ENCODE measurements at regions not wholly inside any gene's neighbourhood (a gene's known extent, or its start where the extent isn't known, plus 50 kb on each side); places are given as distances from the start of the nearest gene placed in this dataset.

GRCh38 chr15:99441871-99442251 is 123.9 kb upstream of the MEF2A start:
- no peak for TF ChIP-seq EZH2 (IDR thresholded peaks at IDR 0.05; ENCODE audit: borderline replicate concordance, low read length)
- TF ChIP-seq CTCF (IDR thresholded peaks at IDR 0.05; ENCODE audit: low read length) = no peak
